Brain pericyte (primary cell): ENCODE measurements at regions not wholly inside any gene's neighbourhood (a gene's known extent, or its start where the extent isn't known, plus 50 kb on each side); places are given as distances from the start of the nearest gene placed in this dataset.
"Not testable (repeated sequence)": the region's sequence is repeated elsewhere in the genome, so short reads cannot be mapped to it uniquely, and the experiment has no call there.

Experiments used
- DNase-seq: peaks from one replicate; pipeline ENCODE4 v3.0.0-alpha.2; 2012; ENCODE audit warnings: low read depth, low spot score

- no peak for DNase-seq
Measured at GRCh38 chr12:58647495-58647894, 272.8 kb downstream of the LRIG3 start.

- no peak for DNase-seq
Measured at GRCh38 chr12:58648176-58648575, 272.1 kb downstream of the LRIG3 start.

GRCh38 chr12:58651850-58652249, 268.5 kb downstream of the LRIG3 start:
- no peak for DNase-seq

- no peak for DNase-seq
Measured at GRCh38 chr12:58654021-58654420, 266.3 kb downstream of the LRIG3 start.

GRCh38 chr12:58655375-58655774, 264.9 kb downstream of the LRIG3 start:
- no peak for DNase-seq

GRCh38 chr12:58656254-58657009, 263.9 kb downstream of the LRIG3 start:
- DNase-seq: no peak

- DNase-seq: no peak
Measured at GRCh38 chr12:58657190-58657589, 263.1 kb downstream of the LRIG3 start.

DNA sequence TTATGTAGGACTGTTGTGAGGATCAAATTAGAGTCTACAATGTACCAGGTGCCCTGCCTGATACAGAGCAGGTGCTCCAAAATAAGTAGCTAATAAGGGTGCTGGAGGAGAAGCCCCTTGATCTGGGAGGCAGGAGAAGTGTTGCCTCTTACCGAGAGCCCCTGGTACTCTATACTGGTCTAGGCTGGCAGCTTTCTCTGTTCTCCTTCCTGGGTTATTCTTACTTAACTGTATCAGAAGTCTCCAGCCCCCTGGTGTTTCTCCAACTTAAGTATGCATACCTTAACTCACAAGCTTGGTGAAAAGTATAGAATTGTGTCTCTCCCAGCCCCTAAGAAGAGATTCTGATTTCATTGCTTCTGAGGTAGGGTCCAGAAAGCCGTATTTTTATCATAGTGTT, 254.9 kb downstream of the LRIG3 start:
- DNase-seq: no peak

GRCh38 chr12:58668233-58668632, 252.1 kb downstream of the LRIG3 start:
- DNase-seq: no peak

- peak; percentile 20 for DNase-seq
Measured at GRCh38 chr12:58668871-58669270, 251.4 kb downstream of the LRIG3 start.

DNA sequence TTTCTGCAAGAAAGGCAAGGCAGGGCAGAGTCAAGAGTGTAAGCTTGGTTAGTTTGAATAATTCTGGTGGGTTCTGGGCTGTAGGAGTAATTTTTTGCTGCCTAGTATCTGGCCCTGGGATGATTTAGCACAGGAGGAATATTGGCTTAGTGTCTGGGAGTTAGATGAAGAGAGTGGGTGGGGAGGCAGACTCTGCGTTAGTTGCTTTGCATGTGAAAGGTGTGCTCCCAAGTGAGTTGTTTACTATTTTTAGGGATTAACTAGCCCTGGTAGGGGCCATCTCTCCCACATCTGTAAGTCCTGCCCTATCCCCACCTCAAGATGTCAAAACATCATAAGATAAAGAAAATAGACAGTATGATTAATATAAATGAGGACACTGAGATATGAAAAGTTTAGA, 249.7 kb downstream of the LRIG3 start:
- DNase-seq: no peak

- no peak for DNase-seq
Measured at GRCh38 chr12:58671196-58671595, 249.1 kb downstream of the LRIG3 start.

GRCh38 chr12:58673021-58673420, 247.3 kb downstream of the LRIG3 start:
- no peak for DNase-seq

DNA sequence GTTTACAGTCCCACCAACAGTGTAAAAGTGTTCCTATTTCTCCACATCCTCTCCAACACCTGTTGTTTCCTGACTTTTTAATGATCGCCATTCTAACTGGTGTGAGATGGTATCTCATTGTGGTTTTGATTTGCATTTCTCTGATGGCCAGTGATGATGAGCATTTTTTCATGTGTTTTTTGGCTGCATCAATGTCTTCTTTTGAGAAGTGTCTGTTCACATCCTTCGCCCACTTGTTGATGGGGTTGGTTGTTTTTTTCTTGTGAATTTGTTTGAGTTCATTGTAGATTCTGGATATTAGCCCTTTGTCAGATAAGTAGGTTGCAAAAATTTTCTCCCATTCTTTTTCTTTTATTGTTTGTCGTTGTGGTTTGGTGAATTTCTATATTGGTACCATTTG, 242.5 kb downstream of the LRIG3 start:
- not testable (repeated sequence) for DNase-seq

GRCh38 chr12:58678753-58679152, 241.6 kb downstream of the LRIG3 start:
- no peak for DNase-seq

- DNase-seq: no peak
Measured at GRCh38 chr12:58681730-58682129, 238.6 kb downstream of the LRIG3 start.

DNA sequence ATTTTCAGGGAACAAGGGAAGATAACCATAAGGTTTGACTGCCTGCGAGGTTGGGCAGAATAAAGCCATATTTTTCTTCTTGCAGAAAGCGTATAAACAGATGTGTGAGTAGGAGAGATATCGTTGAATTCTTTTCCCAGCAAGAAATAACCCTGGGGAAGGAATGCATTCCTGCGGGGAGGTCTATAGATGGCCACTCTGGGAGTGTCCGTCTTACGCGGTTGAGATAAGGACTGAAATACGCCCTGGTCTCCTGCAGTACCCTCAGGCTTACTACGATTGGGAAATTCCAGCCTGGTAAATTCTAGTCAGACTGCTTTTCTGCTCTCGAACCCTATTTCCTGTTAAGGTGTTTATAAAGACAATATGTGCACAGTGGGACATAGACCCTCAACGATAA, 225.0 kb downstream of the LRIG3 start:
- DNase-seq: no peak

DNA sequence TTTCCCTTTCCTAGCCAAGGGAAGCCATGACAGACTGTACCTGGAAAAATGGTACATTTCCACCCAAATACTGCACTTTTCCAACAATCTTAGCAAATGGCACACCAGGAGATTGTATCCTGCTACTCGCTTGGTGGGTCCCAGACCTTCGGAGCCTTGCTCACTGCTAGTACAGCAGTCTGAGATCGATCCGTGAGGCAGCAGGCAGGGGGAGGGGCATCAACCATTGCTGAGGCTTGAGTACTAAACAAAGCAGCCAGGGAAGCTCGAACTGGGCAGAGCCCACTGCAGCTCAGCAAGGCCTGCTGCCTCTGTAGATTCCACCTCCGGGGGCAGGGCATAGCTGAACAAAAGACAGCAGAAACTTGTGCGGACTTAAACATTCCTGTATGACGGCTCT, 218.8 kb downstream of the LRIG3 start:
- no peak for DNase-seq

GRCh38 chr12:58703866-58704265, 216.4 kb downstream of the LRIG3 start:
- DNase-seq: no peak

- not testable (repeated sequence) for DNase-seq
Measured at GRCh38 chr12:58704770-58705169, 215.5 kb downstream of the LRIG3 start.

GRCh38 chr12:58710901-58711300, 209.4 kb downstream of the LRIG3 start:
- DNase-seq: no peak

DNA sequence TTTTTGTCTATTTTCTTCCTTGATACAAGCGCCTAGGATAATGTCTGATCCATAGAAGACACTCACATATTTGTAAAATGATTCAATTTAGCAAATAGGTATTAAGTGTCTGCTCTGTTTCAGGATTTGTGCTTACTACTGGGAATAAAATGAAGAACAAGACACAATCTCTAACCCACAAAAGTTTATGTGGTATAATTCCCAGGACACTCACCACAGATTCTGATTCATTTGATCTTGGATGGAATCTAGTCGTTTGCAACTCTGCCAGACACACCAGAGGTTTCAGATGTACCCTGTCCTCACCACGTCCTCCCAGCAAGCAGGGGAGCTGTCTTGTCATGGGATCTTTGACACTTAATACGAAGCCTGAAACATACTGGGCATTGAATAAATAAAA, 208.3 kb downstream of the LRIG3 start:
- no peak for DNase-seq

DNA sequence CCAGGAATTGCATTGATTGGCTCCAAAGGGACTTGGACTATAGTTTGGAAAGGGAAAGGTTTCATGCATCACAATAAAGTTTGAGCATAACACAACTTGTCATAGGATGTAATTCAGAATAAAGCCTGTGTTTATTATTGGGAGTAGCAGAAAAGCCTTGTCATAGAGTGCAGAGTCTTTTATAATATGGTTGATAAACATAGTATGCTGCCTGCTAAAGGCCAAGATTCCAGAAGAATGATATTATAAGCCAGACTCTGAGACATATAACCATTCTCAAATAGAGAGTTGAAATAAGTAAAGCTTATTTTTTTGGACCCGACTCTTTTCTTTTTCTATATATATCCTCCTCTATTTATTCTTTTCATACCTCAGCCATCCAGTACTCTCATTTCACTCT, 207.3 kb downstream of the LRIG3 start:
- no peak for DNase-seq

DNA sequence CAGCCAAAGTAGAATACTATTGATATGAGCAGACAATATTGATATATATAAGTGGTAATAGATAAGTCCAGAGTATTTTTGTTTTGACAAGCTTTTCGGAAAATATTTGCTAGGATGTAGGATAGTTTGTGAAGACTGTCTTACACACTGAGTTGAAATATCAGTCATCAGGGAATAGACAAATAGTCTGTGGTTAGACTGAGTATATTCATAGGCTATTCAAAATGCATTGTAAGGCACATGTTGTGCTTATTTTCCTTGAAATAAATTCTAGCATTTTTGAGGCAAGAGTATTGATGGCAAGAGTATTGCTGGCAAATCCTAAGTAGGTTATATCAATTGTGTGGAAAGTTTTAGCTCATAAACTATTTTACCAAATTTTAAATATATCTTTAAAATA, 201.1 kb downstream of the LRIG3 start:
- DNase-seq: no peak
